ENCODE measurements at regions not wholly inside any gene's neighbourhood (a gene's known extent, or its start where the extent isn't known, plus 50 kb on each side); places are given as distances from the start of the nearest gene placed in this dataset.

GRCh38 chr3:102926618-102927017 lies 491.8 kb downstream of the ZPLD1 start:
- TF ChIP-seq CTCF (IDR thresholded peaks at IDR 0.05), result no peak
- TF ChIP-seq REST (IDR thresholded peaks at IDR 0.05; ENCODE audit: insufficient read depth in 1 of 2, low read depth in 2 of 2, low read length in 1 of 2), result no peak
